ENCODE measurements at regions not wholly inside any gene's neighbourhood (a gene's known extent, or its start where the extent isn't known, plus 50 kb on each side); places are given as distances from the start of the nearest gene placed in this dataset.

- Histone ChIP-seq H3K36me3 (ENCODE audit: control insufficient read depth in 5 of 5, insufficient read depth in 5 of 5, low read length in 5 of 5) (no peaks in the 10 kb centered on the region), H3K4me1 (ENCODE audit: control insufficient read depth in 5 of 5, insufficient read depth in 5 of 5, low read length in 5 of 5) (no peaks in the 10 kb centered on the region), H3K4me3 (ENCODE audit: low read depth in 1 of 5, low read length in 5 of 5) (no peak overlapping the region), H3K27me3 (ENCODE audit: control insufficient read depth in 5 of 5, insufficient read depth in 4 of 5, low read length in 5 of 5) (no peaks in the 10 kb centered on the region), H3K9ac (ENCODE audit: low read length in 5 of 5) (no peak overlapping the region), H3K9me3 (ENCODE audit: control insufficient read depth in 5 of 5, low read length in 5 of 5) (peaks cover 0 to 3% (median 0%) of the 10 kb centered on the region in 5 donors), H3K27ac (ENCODE audit: low read depth, low read length) (no peak overlapping the region)
Measured at GRCh38 chr21:35345954-35346353, 296.9 kb upstream of the RUNX1 start.

- Histone ChIP-seq H3K9ac (ENCODE audit: low read length in 5 of 5) (no peak overlapping the region), H3K9me3 (ENCODE audit: control insufficient read depth in 5 of 5, low read length in 5 of 5) (peaks cover 0 to 3% (median 0%) of the 10 kb centered on the region in 5 donors), H3K4me1 (ENCODE audit: control insufficient read depth in 5 of 5, insufficient read depth in 5 of 5, low read length in 5 of 5) (no peaks in the 10 kb centered on the region), H3K36me3 (ENCODE audit: control insufficient read depth in 5 of 5, insufficient read depth in 5 of 5, low read length in 5 of 5) (no peaks in the 10 kb centered on the region), H3K4me3 (ENCODE audit: low read depth in 1 of 5, low read length in 5 of 5) (no peak overlapping the region), H3K27me3 (ENCODE audit: control insufficient read depth in 5 of 5, insufficient read depth in 4 of 5, low read length in 5 of 5) (no peaks in the 10 kb centered on the region), H3K27ac (ENCODE audit: low read depth, low read length) (no peak overlapping the region)
Measured at GRCh38 chr21:35344582-35344981, 295.5 kb upstream of the RUNX1 start.

GRCh38 chr21:35343046-35343819, 294.1 kb upstream of the RUNX1 start:
- no peak overlapping the region for H3K27ac ChIP-seq (ENCODE audit: low read depth, low read length)
- no peaks in the 10 kb centered on the region for H3K4me1 ChIP-seq (ENCODE audit: control insufficient read depth in 5 of 5, insufficient read depth in 5 of 5, low read length in 5 of 5)
- peaks cover 0 to 3% (median 0%) of the 10 kb centered on the region in 5 donors for H3K9me3 ChIP-seq (ENCODE audit: control insufficient read depth in 5 of 5, low read length in 5 of 5)
- no peaks in the 10 kb centered on the region for H3K27me3 ChIP-seq (ENCODE audit: control insufficient read depth in 5 of 5, insufficient read depth in 4 of 5, low read length in 5 of 5)
- H3K36me3 ChIP-seq (ENCODE audit: control insufficient read depth in 5 of 5, insufficient read depth in 5 of 5, low read length in 5 of 5) = no peaks in the 10 kb centered on the region
- H3K9ac ChIP-seq (ENCODE audit: low read length in 5 of 5) = no peak overlapping the region
- H3K4me3 ChIP-seq (ENCODE audit: low read depth in 1 of 5, low read length in 5 of 5) = no peak overlapping the region

DNA sequence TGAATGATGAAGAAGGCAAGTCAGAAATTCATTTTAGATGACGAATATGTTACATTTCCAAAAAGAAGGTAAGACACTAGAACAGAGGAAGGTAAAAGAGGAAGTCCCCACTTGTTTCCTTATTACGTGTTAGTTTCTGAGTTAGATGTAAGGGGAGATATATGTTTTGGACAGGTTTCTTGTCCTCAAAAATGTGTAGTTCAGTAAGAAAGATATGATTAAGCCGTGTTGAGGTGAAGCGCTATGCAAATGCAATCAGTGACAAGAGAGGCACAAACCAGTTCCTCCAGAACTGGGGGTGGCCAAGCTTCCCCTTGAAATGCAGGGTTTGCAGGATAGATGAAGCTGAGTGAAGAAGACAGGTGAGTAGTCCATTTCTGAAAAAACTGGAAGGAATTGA, 293.3 kb upstream of the RUNX1 start:
- no peaks in the 10 kb centered on the region for H3K4me1 ChIP-seq (ENCODE audit: control insufficient read depth in 5 of 5, insufficient read depth in 5 of 5, low read length in 5 of 5)
- H3K27me3 ChIP-seq (ENCODE audit: control insufficient read depth in 5 of 5, insufficient read depth in 4 of 5, low read length in 5 of 5) = no peaks in the 10 kb centered on the region
- peaks cover 0 to 3% (median 0%) of the 10 kb centered on the region in 5 donors for H3K9me3 ChIP-seq (ENCODE audit: control insufficient read depth in 5 of 5, low read length in 5 of 5)
- no peaks in the 10 kb centered on the region for H3K36me3 ChIP-seq (ENCODE audit: control insufficient read depth in 5 of 5, insufficient read depth in 5 of 5, low read length in 5 of 5)
- no peak overlapping the region for H3K4me3 ChIP-seq (ENCODE audit: low read depth in 1 of 5, low read length in 5 of 5)
- no peak overlapping the region for H3K9ac ChIP-seq (ENCODE audit: low read length in 5 of 5)
- no peak overlapping the region for H3K27ac ChIP-seq (ENCODE audit: low read depth, low read length)

- Histone ChIP-seq H3K4me3 (ENCODE audit: low read depth in 1 of 5, low read length in 5 of 5) (no peak overlapping the region), H3K9me3 (ENCODE audit: control insufficient read depth in 5 of 5, low read length in 5 of 5) (peaks cover 0 to 3% (median 0%) of the 10 kb centered on the region in 5 donors), H3K27me3 (ENCODE audit: control insufficient read depth in 5 of 5, insufficient read depth in 4 of 5, low read length in 5 of 5) (no peaks in the 10 kb centered on the region), H3K27ac (ENCODE audit: low read depth, low read length) (no peak overlapping the region), H3K9ac (ENCODE audit: low read length in 5 of 5) (no peak overlapping the region), H3K4me1 (ENCODE audit: control insufficient read depth in 5 of 5, insufficient read depth in 5 of 5, low read length in 5 of 5) (no peaks in the 10 kb centered on the region), H3K36me3 (ENCODE audit: control insufficient read depth in 5 of 5, insufficient read depth in 5 of 5, low read length in 5 of 5) (no peaks in the 10 kb centered on the region)
Measured at GRCh38 chr21:35340273-35340672, 291.2 kb upstream of the RUNX1 start.

GRCh38 chr21:35338881-35339632, 290.0 kb upstream of the RUNX1 start:
- Histone ChIP-seq H3K4me3 (ENCODE audit: low read depth in 1 of 5, low read length in 5 of 5) (no peak overlapping the region), H3K9me3 (ENCODE audit: control insufficient read depth in 5 of 5, low read length in 5 of 5) (peaks cover 0 to 3% (median 0%) of the 10 kb centered on the region in 5 donors), H3K36me3 (ENCODE audit: control insufficient read depth in 5 of 5, insufficient read depth in 5 of 5, low read length in 5 of 5) (no peaks in the 10 kb centered on the region), H3K4me1 (ENCODE audit: control insufficient read depth in 5 of 5, insufficient read depth in 5 of 5, low read length in 5 of 5) (no peaks in the 10 kb centered on the region), H3K27ac (ENCODE audit: low read depth, low read length) (no peak overlapping the region), H3K27me3 (ENCODE audit: control insufficient read depth in 5 of 5, insufficient read depth in 4 of 5, low read length in 5 of 5) (no peaks in the 10 kb centered on the region), H3K9ac (ENCODE audit: low read length in 5 of 5) (no peak overlapping the region)

- Histone ChIP-seq H3K4me1 (ENCODE audit: control insufficient read depth in 5 of 5, insufficient read depth in 5 of 5, low read length in 5 of 5) (no peaks in the 10 kb centered on the region), H3K27me3 (ENCODE audit: control insufficient read depth in 5 of 5, insufficient read depth in 4 of 5, low read length in 5 of 5) (no peaks in the 10 kb centered on the region), H3K27ac (ENCODE audit: low read depth, low read length) (no peak overlapping the region), H3K9ac (ENCODE audit: low read length in 5 of 5) (no peak overlapping the region), H3K4me3 (ENCODE audit: low read depth in 1 of 5, low read length in 5 of 5) (no peak overlapping the region), H3K36me3 (ENCODE audit: control insufficient read depth in 5 of 5, insufficient read depth in 5 of 5, low read length in 5 of 5) (no peaks in the 10 kb centered on the region), H3K9me3 (ENCODE audit: control insufficient read depth in 5 of 5, low read length in 5 of 5) (peaks cover 0 to 3% (median 0%) of the 10 kb centered on the region in 5 donors)
Measured at GRCh38 chr21:35338281-35338680, 289.2 kb upstream of the RUNX1 start.

DNA sequence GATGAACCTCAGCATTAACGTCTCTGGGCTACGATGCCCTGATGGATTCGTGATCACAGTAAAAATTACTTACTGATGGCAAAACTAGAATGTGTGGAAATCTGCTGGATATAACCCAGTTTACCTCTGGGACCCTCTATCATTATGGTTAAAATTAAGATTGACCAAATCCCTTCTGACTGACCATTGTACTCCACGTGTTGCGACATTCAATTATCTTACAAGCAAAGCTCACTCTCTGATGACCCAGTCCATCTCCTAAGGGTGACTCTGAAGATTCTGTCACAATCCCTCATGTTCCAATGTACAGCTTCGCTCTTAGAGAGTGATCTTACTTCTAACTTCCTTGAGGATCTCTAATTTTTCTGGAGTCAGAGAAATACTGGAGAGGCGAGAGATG, 288.5 kb upstream of the RUNX1 start:
- Histone ChIP-seq H3K36me3 (ENCODE audit: control insufficient read depth in 5 of 5, insufficient read depth in 5 of 5, low read length in 5 of 5) (no peaks in the 10 kb centered on the region), H3K4me1 (ENCODE audit: control insufficient read depth in 5 of 5, insufficient read depth in 5 of 5, low read length in 5 of 5) (no peaks in the 10 kb centered on the region), H3K9ac (ENCODE audit: low read length in 5 of 5) (no peak overlapping the region), H3K9me3 (ENCODE audit: control insufficient read depth in 5 of 5, low read length in 5 of 5) (peaks cover 0 to 3% (median 0%) of the 10 kb centered on the region in 5 donors), H3K4me3 (ENCODE audit: low read depth in 1 of 5, low read length in 5 of 5) (no peak overlapping the region), H3K27ac (ENCODE audit: low read depth, low read length) (no peak overlapping the region), H3K27me3 (ENCODE audit: control insufficient read depth in 5 of 5, insufficient read depth in 4 of 5, low read length in 5 of 5) (no peaks in the 10 kb centered on the region)

DNA sequence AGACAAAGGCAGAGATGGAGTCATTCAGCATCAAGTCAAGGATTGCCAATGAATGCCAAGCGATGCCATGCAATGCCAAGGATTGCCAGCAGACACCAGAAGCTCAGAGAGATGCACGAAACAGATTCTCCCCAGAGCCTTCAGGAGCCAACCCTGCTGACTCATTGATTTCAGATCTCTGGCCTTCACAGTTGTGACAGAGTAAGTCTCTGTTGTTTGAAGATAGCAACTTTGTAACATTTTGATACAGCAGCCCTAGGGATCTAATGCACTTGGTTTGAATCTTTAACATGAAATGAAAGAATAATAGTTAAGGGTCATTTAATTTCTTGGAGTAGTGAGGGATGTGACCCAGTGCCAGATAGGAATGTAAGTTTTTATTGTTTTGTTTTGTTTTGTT, 287.4 kb upstream of the RUNX1 start:
- H3K27me3 ChIP-seq (ENCODE audit: control insufficient read depth in 5 of 5, insufficient read depth in 4 of 5, low read length in 5 of 5) = no peaks in the 10 kb centered on the region
- no peak overlapping the region for H3K9ac ChIP-seq (ENCODE audit: low read length in 5 of 5)
- no peaks in the 10 kb centered on the region for H3K36me3 ChIP-seq (ENCODE audit: control insufficient read depth in 5 of 5, insufficient read depth in 5 of 5, low read length in 5 of 5)
- H3K27ac ChIP-seq (ENCODE audit: low read depth, low read length) = no peak overlapping the region
- H3K9me3 ChIP-seq (ENCODE audit: control insufficient read depth in 5 of 5, low read length in 5 of 5) = peaks cover 0 to 3% (median 0%) of the 10 kb centered on the region in 5 donors
- no peaks in the 10 kb centered on the region for H3K4me1 ChIP-seq (ENCODE audit: control insufficient read depth in 5 of 5, insufficient read depth in 5 of 5, low read length in 5 of 5)
- no peak overlapping the region for H3K4me3 ChIP-seq (ENCODE audit: low read depth in 1 of 5, low read length in 5 of 5)

DNA sequence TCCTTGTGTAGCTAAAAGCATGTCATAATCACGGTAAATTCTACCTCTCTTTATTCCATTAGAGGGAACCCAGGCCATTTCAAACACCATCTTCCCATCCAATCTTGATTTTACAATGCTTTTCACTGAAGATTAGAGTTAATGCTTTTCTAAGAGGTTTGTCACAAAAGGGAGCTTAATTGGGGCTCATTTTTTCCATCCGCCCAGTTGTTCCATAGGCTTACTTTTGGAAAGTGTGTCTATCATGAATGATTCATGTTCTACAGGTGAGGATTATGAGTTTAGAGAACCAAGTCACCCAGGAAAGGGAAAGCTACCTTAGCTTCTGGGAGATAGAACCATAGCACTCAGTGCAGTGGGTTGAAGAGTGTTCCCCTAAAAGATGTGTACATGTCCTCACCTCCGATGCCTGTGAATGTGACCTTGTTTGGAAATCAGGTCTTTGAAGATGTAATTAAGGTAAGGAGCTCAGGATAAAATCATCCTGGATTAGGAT, 286.9 kb upstream of the RUNX1 start:
- Histone ChIP-seq H3K27ac (ENCODE audit: low read depth, low read length) (no peak overlapping the region), H3K36me3 (ENCODE audit: control insufficient read depth in 5 of 5, insufficient read depth in 5 of 5, low read length in 5 of 5) (no peaks in the 10 kb centered on the region), H3K27me3 (ENCODE audit: control insufficient read depth in 5 of 5, insufficient read depth in 4 of 5, low read length in 5 of 5) (no peaks in the 10 kb centered on the region), H3K4me1 (ENCODE audit: control insufficient read depth in 5 of 5, insufficient read depth in 5 of 5, low read length in 5 of 5) (no peaks in the 10 kb centered on the region), H3K4me3 (ENCODE audit: low read depth in 1 of 5, low read length in 5 of 5) (no peak overlapping the region), H3K9ac (ENCODE audit: low read length in 5 of 5) (no peak overlapping the region), H3K9me3 (ENCODE audit: control insufficient read depth in 5 of 5, low read length in 5 of 5) (no peaks in the 10 kb centered on the region)

Measured in subcutaneous abdominal adipose tissue (tissue), 5 donors.